HG03066 (cell line): ENCODE measurements at regions not wholly inside any gene's neighbourhood (a gene's known extent, or its start where the extent isn't known, plus 50 kb on each side); places are given as distances from the start of the nearest gene placed in this dataset.
"Not testable (repeated sequence)": the region's sequence is repeated elsewhere in the genome, so short reads cannot be mapped to it uniquely, and the experiment has no call there.

ENCODE experiments used
- ATAC-seq: cut with Tn5 transposase; IDR thresholded peaks from one replicate; pipeline ENCODE4 v1.9.1; 2021; ENCODE audit warnings: low read depth; ENCODE audit not compliant: unreplicated experiment

DNA sequence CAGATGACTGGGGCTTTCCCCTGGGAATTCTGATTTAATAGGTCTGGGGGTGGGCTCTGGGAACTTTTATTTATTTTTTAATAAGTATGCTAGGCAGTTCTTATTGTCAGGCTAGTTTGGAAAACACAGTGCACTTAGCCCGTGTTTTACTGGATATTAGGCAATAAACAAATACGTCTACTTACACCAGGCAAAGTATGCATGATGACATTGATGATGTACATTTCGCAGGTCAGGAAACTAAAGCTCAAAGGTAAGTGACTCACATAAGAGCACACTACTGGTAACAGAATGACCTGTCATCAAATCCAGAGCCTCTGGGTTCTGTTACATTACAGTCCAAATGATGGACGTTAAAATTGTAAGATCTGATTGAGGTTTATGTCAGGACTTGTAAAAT is 144.4 kb upstream of the EXOC2 start:
- no peak for ATAC-seq

DNA sequence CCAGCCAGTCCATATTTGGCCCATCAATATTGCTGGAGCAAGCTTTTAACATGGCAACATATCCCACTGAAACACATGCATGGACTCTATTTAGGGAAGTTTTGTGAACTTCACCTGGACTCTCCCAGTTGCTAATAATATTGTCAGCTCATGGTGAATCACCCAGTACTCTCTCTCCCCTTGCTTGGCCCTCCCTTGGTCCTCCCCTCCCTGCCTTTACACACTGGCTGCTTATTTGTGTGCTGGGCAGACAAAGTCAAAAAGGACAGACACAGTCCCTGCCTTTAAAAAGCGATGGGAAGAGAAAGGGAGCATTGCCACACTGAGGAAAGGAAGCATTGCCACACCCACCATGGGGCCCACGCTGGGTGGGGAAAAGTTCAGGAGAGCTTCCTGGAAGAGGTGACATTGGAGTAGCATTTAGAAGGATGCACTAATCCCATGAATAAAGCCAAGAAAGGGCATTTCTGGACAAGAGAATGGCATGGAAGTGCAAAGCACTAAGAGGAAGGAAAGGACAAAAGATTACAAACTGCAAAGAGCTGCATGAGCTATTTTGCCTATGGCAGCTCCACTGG is 143.4 kb upstream of the EXOC2 start:
- ATAC-seq, result no peak

- ATAC-seq, result no peak
Observed at GRCh38 chr6:835476-836160, 142.7 kb upstream of the EXOC2 start.

DNA sequence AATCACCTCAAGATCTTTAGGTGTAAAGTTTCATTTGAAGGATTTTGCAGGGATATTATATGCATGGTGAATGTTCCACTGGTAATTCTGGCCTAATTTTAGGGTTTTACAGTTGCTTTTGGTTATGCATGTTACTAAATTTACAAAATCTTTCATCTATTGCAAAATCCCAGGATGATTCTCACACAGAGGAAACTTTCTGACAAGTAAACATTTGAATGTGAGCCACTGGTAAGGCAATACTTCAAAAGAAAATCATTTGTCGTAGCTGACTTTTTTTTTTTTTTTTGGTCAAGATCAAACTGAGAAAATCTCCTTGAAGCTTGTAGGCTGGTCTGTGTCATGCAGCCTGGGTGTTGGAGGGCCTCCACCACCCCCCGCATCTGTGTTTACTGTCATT is 141.9 kb upstream of the EXOC2 start:
- no peak for ATAC-seq

DNA sequence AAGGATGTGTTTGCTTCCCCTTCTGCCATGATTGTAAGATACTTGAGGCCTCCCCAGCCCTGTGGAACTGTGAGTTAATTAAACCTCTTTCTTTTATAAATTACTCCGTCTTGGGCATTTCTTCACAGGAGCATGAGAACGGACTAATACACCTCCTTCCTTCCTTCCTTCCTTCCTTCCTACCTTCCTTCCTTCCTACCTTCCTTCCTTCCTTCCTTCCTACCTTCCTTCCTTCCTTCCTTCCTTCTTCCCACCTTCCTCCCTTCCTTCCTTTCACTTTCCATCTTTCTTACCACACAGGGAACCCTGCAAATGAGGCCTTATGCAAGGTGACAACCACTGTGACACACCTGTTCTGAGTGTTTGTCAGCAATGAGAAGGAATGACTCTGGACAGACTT is 141.3 kb upstream of the EXOC2 start:
- ATAC-seq, result no peak

GRCh38 chr6:832804-833203 is 139.9 kb upstream of the EXOC2 start:
- not testable (repeated sequence) for ATAC-seq

- no peak for ATAC-seq
Observed at GRCh38 chr6:830667-831327, 137.9 kb upstream of the EXOC2 start.

DNA sequence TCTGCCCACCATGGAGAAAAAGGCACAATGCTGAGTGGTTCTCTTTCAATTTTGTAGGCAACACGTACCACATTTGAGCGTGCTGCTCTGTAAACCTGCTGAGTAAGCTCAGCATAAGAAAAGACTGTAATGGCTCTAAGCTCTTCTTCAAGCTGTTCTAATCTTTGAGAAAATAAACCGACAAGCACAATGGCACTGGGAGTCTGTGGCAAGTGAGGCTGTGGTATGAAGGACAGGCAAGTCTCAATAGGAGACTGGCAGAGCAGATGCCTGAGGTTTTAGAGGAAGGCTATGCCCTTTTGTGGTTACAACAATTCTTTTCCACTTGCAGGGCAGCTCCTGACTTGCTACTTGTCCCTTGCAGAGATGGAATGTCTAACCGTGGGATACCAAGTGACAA is 136.7 kb upstream of the EXOC2 start:
- ATAC-seq, result no peak

DNA sequence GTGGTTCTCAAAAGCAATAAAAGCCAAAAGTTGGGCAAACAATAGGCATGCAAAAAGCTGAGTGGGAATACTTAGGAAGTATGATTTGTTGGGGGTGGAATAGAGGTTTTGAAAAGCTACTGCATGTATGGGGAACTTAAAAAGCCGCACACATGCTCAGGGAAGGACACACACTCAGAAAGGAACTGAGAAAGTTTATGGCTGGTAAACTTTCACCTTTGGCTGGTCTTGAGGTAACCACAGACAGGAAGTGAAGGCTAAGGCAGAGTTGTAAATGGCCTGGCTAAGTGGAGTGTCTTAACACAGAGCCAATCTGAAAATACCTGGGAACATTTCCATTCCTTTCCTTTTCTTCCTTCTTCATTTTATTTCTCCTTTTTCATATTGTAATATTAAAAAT is 134.5 kb upstream of the EXOC2 start:
- no peak for ATAC-seq

DNA sequence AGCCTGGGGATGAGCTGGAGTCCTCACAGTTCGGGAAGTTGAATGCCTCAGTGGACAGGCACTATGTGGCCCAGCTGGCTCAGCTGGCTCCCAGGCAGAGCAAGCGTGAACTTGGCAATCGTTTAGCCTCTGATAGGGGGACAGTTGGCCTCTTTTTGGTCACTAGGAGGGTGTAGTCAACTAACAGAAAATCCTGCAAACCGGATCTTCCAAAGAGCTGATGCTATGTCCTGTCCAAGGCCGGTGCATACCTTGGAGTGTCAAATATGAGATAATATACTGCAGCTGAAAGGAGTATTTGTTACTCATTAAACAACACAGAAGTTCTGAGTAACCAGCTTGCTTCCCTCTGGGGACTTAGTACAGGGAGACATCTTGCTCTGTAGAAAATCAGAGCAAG is 126.2 kb upstream of the EXOC2 start:
- no peak for ATAC-seq

- no peak for ATAC-seq
Observed at GRCh38 chr6:818196-818595, 125.3 kb upstream of the EXOC2 start.

DNA sequence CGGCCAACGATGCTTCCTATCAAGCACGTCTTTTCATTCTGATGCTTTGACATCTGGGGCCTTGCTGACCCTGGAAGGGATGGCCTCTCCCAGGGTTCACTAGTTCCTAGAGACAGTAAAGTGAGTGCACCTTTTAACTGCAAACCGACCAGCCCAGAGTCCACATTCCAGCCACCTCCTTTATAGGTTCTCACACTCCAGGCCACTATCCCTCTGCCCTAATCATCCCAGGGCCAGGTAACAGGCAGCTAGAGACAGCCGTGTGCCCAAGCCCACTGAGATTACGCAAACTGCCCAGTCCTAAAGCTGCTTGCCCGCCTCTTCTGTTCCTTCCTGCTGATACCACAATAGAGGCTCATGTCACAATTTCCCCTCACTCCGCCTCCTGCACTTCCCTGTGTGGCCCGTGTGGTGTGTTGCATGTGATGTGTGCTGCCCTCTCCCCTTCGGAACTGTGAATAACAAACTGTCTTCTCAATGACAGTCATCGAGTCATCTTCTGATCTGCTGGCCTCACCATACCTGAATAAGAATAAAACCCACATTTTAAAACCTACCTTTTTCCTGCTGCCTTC is 123.7 kb upstream of the EXOC2 start:
- ATAC-seq, result no peak

DNA sequence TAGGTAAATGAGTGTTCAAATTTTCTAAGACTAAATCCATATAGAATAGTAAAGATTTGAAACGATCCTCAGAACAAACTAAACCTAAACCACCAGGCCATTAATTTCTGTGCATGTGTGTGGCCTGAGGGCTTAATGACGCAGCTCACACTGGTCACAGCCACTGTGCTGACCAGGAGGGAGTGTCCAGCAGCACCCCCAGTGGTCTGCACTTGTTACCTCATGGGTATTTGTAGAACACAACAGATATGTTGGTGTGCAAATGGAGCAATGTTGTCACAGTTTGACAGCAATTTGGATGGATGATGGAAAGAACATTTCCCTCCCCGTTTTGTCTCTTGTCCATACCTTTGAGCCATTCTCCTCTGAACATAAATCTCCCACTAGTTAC is 122.4 kb upstream of the EXOC2 start:
- ATAC-seq, result no peak

DNA sequence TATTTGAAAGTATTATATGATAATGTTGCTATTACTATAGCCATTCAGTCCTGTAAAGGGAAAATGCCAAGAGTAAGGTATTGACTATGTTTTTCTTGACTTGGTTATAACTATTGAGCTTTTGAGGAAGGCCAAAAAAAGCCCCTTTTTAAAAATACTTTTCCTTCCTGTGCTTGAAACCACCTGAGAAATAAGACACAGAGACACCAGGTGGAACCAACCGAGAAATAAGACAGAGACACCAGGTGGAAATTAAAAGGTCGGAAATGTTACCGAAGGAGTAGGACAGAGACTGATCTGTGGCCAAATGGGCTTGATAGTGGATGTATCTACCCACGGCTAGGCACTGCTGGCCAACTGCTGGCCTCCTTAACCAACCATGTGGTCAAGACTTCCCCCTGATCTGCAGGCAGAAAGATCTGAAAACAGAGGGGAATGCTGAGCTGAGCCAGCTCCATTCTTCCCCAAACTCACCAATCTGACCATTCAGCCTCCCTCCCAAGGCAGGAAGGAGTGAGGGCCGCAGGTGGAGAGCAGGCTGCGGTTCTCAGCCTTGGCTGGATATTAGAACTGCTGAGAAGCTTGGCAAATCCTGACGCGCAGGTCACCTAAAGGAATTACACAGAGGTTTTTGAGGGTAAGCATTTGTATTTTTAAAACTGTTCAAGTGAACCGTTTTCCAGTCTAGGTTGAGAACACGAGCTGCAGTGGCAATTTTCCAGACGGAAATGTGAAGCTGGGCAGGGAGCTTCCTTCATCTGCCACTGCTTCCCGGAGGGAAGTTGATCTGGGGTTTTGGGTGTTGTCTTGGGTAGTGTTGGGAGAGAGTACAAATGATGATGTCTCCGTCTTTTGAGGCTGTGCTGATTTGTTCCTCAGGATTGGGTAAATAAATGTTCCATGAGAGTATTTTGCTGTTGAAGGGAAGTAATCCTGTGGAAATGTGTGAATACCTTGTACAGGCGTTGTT is 121.7 kb upstream of the EXOC2 start:
- ATAC-seq, result no peak

DNA sequence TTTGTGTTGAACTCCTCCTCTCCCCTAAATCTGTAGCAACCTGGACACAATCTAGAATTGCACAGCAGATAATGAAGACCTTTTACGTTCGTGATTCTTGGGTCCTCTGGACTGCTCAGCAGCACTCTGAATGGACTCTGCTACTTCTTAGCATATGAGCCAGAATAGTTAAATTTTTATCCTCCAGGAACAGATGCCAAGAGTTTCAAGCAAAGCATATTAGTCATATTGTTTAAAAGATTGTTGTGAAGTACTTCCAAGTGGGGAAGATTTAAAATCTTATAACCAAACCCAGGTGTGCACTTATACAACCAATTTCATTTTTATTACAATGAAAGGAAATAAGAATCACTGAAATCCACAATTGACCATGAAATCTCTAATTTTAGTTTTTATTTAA is 118.9 kb upstream of the EXOC2 start:
- ATAC-seq, result no peak

DNA sequence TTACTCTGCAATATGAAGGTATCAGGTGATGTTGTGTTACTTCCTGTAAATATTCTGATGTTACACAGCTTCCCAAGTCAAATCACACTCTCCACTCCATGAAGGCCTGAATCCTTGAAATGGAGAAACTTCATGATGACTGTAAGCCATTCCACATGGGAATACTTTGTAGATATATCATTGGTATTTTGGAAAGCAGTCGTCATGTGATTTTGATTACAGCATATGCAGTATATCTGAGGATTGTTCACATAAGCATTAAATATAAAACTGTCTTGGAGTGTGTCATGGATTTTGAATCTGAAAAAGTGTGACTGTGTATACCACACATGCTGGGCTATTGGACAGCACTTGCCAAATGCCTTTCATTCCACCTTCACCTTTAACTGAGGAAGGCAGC is 118.3 kb upstream of the EXOC2 start:
- no peak for ATAC-seq

DNA sequence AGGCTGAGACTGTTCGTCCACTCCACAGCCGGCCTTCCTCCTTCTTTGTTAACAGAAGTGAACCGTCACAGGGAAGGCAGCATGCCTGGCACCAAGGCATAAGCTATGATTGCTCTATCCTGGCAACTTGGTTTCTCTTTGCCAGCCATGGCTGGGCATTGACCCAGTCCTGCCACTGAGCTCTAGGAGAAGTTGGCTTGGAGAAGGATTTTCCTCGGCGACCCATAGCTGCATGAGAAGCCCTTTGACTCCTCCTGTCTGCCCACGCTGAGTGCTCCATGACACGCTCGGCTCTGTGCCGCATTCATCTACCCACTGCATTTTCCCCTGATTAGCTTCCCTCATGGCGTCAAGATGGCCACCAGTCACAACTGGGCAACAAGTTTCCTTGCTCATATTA is 111.8 kb upstream of the EXOC2 start:
- no peak for ATAC-seq

- no peak for ATAC-seq
Observed at GRCh38 chr6:804317-804716, 111.4 kb upstream of the EXOC2 start.

- no peak for ATAC-seq
Observed at GRCh38 chr6:803191-803977, 110.4 kb upstream of the EXOC2 start.

- ATAC-seq, result no peak
Observed at GRCh38 chr6:802701-803100, 109.8 kb upstream of the EXOC2 start.
